ENCODE measurements at regions not wholly inside any gene's neighbourhood (a gene's known extent, or its start where the extent isn't known, plus 50 kb on each side); places are given as distances from the start of the nearest gene placed in this dataset.

GRCh38 chr2:195027947-195028346 is 629.1 kb upstream of the SLC39A10 start:
- Histone ChIP-seq H3K4me3 (no peak overlapping the region), H3K36me3 (no peaks in the 10 kb centered on the region), H3K4me1 (no peaks in the 10 kb centered on the region), H3K27ac (no peak overlapping the region), H3K27me3 (no peaks in the 10 kb centered on the region), H3K9me3 (no peaks in the 10 kb centered on the region)
- in situ Hi-C loops (cut with MboI; ENCODE audit: low sequenced_read_pairs in 4 of 4), result no loop called here
- no peak for DNase-seq
- no peak for ATAC-seq
- intact Hi-C loops (cut with DNase I; ENCODE audit: low total_unique reads), result no loop called here
- TF ChIP-seq, protein P1, sequence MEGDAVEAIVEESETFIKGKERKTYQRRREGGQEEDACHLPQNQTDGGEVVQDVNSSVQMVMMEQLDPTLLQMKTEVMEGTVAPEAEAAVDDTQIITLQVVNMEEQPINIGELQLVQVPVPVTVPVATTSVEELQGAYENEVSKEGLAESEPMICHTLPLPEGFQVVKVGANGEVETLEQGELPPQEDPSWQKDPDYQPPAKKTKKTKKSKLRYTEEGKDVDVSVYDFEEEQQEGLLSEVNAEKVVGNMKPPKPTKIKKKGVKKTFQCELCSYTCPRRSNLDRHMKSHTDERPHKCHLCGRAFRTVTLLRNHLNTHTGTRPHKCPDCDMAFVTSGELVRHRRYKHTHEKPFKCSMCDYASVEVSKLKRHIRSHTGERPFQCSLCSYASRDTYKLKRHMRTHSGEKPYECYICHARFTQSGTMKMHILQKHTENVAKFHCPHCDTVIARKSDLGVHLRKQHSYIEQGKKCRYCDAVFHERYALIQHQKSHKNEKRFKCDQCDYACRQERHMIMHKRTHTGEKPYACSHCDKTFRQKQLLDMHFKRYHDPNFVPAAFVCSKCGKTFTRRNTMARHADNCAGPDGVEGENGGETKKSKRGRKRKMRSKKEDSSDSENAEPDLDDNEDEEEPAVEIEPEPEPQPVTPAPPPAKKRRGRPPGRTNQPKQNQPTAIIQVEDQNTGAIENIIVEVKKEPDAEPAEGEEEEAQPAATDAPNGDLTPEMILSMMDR (IDR thresholded peaks at IDR 0.05 in 4 of 5, conservative IDR thresholded peaks at IDR 0.05 in 1 of 5), result no peak
- no peak for TF ChIP-seq POLR2A (IDR thresholded peaks at IDR 0.05)

GRCh38 chr2:195026261-195026660 is 630.8 kb upstream of the SLC39A10 start:
- Histone ChIP-seq H3K27me3 (no peaks in the 10 kb centered on the region), H3K4me1 (no peaks in the 10 kb centered on the region), H3K4me3 (no peak overlapping the region), H3K27ac (no peak overlapping the region), H3K36me3 (no peaks in the 10 kb centered on the region), H3K9me3 (no peaks in the 10 kb centered on the region)
- DNase-seq (no peak), ATAC-seq (no peak)
- in situ Hi-C loops (cut with MboI; ENCODE audit: low sequenced_read_pairs in 4 of 4) (no loop called here), intact Hi-C loops (cut with DNase I; ENCODE audit: low total_unique reads) (no loop called here)
- TF ChIP-seq, protein P1 (IDR thresholded peaks at IDR 0.05 in 4 of 5, conservative IDR thresholded peaks at IDR 0.05 in 1 of 5), result no peak
- TF ChIP-seq POLR2A (IDR thresholded peaks at IDR 0.05), result no peak

DNA sequence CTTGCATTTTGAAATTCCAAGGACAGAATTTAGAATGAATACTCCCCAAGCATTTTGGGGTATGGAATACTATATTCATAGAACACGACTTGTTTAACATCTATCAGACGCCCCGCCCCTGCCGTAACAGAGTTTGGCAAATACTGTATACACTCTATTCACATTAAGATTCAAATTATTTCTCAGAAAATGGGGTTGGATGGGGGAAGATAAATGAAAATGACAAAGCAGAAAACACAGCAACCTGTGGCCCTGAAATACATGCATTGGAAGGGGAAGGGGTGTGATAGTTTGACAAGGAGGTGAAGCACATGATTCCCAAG is 634.6 kb upstream of the SLC39A10 start:
- TF ChIP-seq POLR2A (IDR thresholded peaks at IDR 0.05), result no peak
- TF ChIP-seq, protein P1 (IDR thresholded peaks at IDR 0.05 in 4 of 5, conservative IDR thresholded peaks at IDR 0.05 in 1 of 5), result no peak
- no peaks in the 10 kb centered on the region for H3K9me3 ChIP-seq
- H3K4me1 ChIP-seq, result no peaks in the 10 kb centered on the region
- no peak overlapping the region for H3K4me3 ChIP-seq
- no peak overlapping the region for H3K27ac ChIP-seq
- intact Hi-C loops (cut with DNase I; ENCODE audit: low total_unique reads) (no loop called here), in situ Hi-C loops (cut with MboI; ENCODE audit: low sequenced_read_pairs in 4 of 4) (no loop called here)
- no peak for DNase-seq
- no peaks in the 10 kb centered on the region for H3K36me3 ChIP-seq
- H3K27me3 ChIP-seq, result no peaks in the 10 kb centered on the region
- ATAC-seq, result no peak

DNA sequence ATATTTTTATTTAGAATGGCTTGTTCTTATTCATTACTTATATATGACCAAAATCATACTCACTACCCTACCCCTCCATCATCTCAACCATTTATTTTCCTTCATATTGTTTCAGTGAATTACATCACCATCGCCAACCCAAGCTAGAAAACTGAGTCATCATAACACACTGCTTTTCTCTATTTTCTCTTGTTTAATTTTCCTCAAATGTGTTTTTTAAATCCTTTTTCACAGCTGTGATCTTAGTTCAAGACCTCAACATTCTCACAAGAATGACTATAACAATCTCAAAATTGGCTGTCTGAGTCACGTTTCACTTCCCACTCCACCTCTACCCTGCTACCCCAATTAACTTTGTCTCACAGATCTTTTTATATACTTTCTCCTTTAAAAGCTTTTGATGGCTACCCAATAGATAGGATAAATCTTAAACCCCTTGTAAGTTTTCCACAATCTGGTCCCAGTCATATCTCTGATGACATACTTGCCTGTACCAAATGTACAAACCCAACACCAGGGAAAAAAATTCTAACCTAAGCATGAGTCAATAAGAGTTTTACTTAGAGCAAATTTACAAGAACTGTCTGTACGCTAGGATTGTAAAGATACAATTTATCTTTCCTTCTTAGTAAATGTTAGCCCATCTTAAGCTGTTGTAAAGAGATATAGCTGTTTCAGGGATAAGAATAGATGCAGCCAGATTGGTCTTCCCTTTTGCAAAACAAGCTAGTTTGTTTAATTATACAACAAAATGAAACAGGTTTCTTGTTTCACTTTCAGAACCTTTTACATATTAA is 635.1 kb upstream of the SLC39A10 start:
- TF ChIP-seq, protein P1 (IDR thresholded peaks at IDR 0.05 in 4 of 5, conservative IDR thresholded peaks at IDR 0.05 in 1 of 5), result no peak
- no peak for TF ChIP-seq POLR2A (IDR thresholded peaks at IDR 0.05)
- intact Hi-C loops (cut with DNase I; ENCODE audit: low total_unique reads) (no loop called here), in situ Hi-C loops (cut with MboI; ENCODE audit: low sequenced_read_pairs in 4 of 4) (no loop called here)
- Histone ChIP-seq H3K4me1 (no peaks in the 10 kb centered on the region), H3K27me3 (no peaks in the 10 kb centered on the region), H3K9me3 (no peaks in the 10 kb centered on the region), H3K4me3 (no peak overlapping the region), H3K27ac (no peak overlapping the region), H3K36me3 (no peaks in the 10 kb centered on the region)
- no peak for DNase-seq
- no peak for ATAC-seq

- ATAC-seq, result no peak
- Histone ChIP-seq H3K27ac (no peak overlapping the region), H3K4me3 (no peak overlapping the region), H3K27me3 (no peaks in the 10 kb centered on the region), H3K9me3 (no peaks in the 10 kb centered on the region), H3K4me1 (no peaks in the 10 kb centered on the region), H3K36me3 (no peaks in the 10 kb centered on the region)
- intact Hi-C loops (cut with DNase I; ENCODE audit: low total_unique reads) (no loop called here), in situ Hi-C loops (cut with MboI; ENCODE audit: low sequenced_read_pairs in 4 of 4) (no loop called here)
- DNase-seq, result no peak
- no peak for TF ChIP-seq POLR2A (IDR thresholded peaks at IDR 0.05)
- TF ChIP-seq, protein P1 (IDR thresholded peaks at IDR 0.05 in 4 of 5, conservative IDR thresholded peaks at IDR 0.05 in 1 of 5), result no peak
These were observed 638.6 kb upstream of the SLC39A10 start for GRCh38 chr2:195018462-195018861.
